SK-N-SH (cell line): ENCODE measurements at regions not wholly inside any gene's neighbourhood (a gene's known extent, or its start where the extent isn't known, plus 50 kb on each side); places are given as distances from the start of the nearest gene placed in this dataset.

Experiments
- CTCF ChIA-PET: fragments of 300-600, 350-600 bp; formaldehyde crosslinking; extraction: SDS; loops from one replicate; lab custom pipeline; 2021; lab: Yijun Ruan, JAX
- POLR2A ChIA-PET: fragments of 350-600 bp; sonication (Branson Sonifier 250); formaldehyde crosslinking; extraction: SDS; loops from one replicate; lab custom pipeline; 2020; ENCODE audit warnings: antibody characterized with exemption, inconsistent platforms; lab: Yijun Ruan, JAX
- DNase-seq: peaks from one replicate; pipeline ENCODE4 v3.0.0; 2012
- H2AFZ ChIP-seq: fragments of 200-600 bp; sonication (generic); 2 replicates; pipeline ENCODE4 v1.8.1; 2016; ENCODE audit warnings: antibody characterized with exemption, mild to moderate bottlenecking, low read depth
- H3F3A ChIP-seq: fragments of 200-600 bp; sonication (generic); replicated peaks from 2 replicates; pipeline ENCODE3; 2016; ENCODE audit warnings: antibody characterized with exemption, mild to moderate bottlenecking; ENCODE audit not compliant: insufficient read depth
- H3K27ac ChIP-seq, 2 experiments: fragments of 200-500 bp in 1 of 2; fragments of 200-600 bp in 1 of 2; sonication (Bioruptor generic) in 1 of 2; sonication (generic), shearing (Covaris generic) in 1 of 2; 2 replicates each; pipeline versions ENCODE4 v1.5.1 to v1.6.1; 2014 to 2016; ENCODE audit warnings: low read depth in 2 of 2, inconsistent platforms in 1 of 2, low read length in 1 of 2, mild to moderate bottlenecking in 1 of 2, mixed read lengths in 1 of 2
- H3K27me3 ChIP-seq: fragments of 200-600 bp; sonication (generic), shearing (Covaris generic); 2 replicates; pipeline ENCODE4 v1.6.1; 2016; ENCODE audit warnings: mixed run types; ENCODE audit not compliant: insufficient read depth
- H3K36me3 ChIP-seq, 2 experiments: fragments of 200-500 bp in 1 of 2; fragments of 200-600 bp in 1 of 2; sonication (Bioruptor generic) in 1 of 2; sonication (generic) in 1 of 2; replicated peaks in 1 of 2; 2 replicates each; pipeline versions ENCODE3 to v1.5.1; 2014 to 2016; ENCODE audit warnings: low read length in 1 of 2, mild to moderate bottlenecking in 1 of 2; ENCODE audit not compliant: insufficient read depth in 2 of 2, control insufficient read depth in 1 of 2
- H3K4me1 ChIP-seq, 2 experiments: fragments of 200-500 bp in 1 of 2; fragments of 200-600 bp in 1 of 2; sonication (Bioruptor generic) in 1 of 2; sonication (generic), shearing (Covaris generic) in 1 of 2; 2 replicates each; pipeline versions ENCODE4 v1.5.1 to v1.6.1; 2014 to 2016; ENCODE audit warnings: low read depth in 1 of 2, low read length in 1 of 2, mixed run types in 1 of 2; ENCODE audit not compliant: insufficient read depth in 2 of 2, control insufficient read depth in 1 of 2
- H3K4me2 ChIP-seq: fragments of 200-600 bp; sonication (generic), shearing (Covaris generic); 2 replicates; pipeline ENCODE4 v1.6.1; 2017; ENCODE audit warnings: mixed run types
- H3K4me3 ChIP-seq, 2 experiments: fragments of 200-500 bp in 1 of 2; fragments of 200-600 bp in 1 of 2; sonication (Bioruptor generic) in 1 of 2; sonication (generic), shearing (Covaris generic) in 1 of 2; 2 replicates each; pipeline versions ENCODE4 v1.5.1 to v1.8.1; 2014 to 2016; ENCODE audit warnings: low read depth in 2 of 2, inconsistent platforms in 1 of 2, low read length in 1 of 2, mild to moderate bottlenecking in 1 of 2, mixed read lengths in 1 of 2, moderate library complexity in 1 of 2
- H3K79me2 ChIP-seq: fragments of 200-600 bp; sonication (generic); 2 replicates; pipeline ENCODE4 v1.8.1; 2017; ENCODE audit warnings: mild to moderate bottlenecking; ENCODE audit not compliant: insufficient read depth
- H3K9ac ChIP-seq: fragments of 200-600 bp; sonication (generic); 2 replicates; pipeline ENCODE4 v1.6.1; 2017; ENCODE audit warnings: mixed run types
- H3K9me2 ChIP-seq: fragments of 200-600 bp; sonication (generic); 2 replicates; pipeline ENCODE4 v1.6.1; 2017; ENCODE audit warnings: mixed run types
- H3K9me3 ChIP-seq: fragments of 200-600 bp; sonication (generic); 2 replicates; pipeline ENCODE4 v1.6.1; 2017; ENCODE audit warnings: mixed run types, mild to moderate bottlenecking, moderate library complexity
- H4K20me1 ChIP-seq: fragments of 200-600 bp; sonication (generic); 2 replicates; pipeline ENCODE4 v1.6.1; 2017; ENCODE audit warnings: mild to moderate bottlenecking, mixed run types; ENCODE audit not compliant: insufficient read depth
- CHD2 ChIP-seq: fragments of 150-350 bp; IDR thresholded peaks from 2 replicates; pipeline ENCODE4 v1.6.1; 2018; ENCODE audit warnings: low read length; ENCODE audit not compliant: partially characterized antibody
- CTCF ChIP-seq: fragments of 200-600 bp; sonication (generic); IDR thresholded peaks from 2 replicates; pipeline ENCODE4 v1.6.1; 2017; ENCODE audit warnings: antibody characterized with exemption, mild to moderate bottlenecking, moderate library complexity
- EZH2phosphoT487 ChIP-seq: fragments of 200-600 bp; sonication (generic); IDR thresholded peaks from 2 replicates; pipeline ENCODE4 v1.6.1; 2017; ENCODE audit warnings: low read depth, mixed run types, mild to moderate bottlenecking, antibody characterized with exemption, moderate library complexity, borderline replicate concordance
- FOSL2 ChIP-seq: IDR thresholded peaks from 2 replicates; pipeline ENCODE4 v1.4.0; 2012; ENCODE audit warnings: low read depth, mild to moderate bottlenecking, moderate library complexity, borderline replicate concordance
- MEF2A ChIP-seq: IDR thresholded peaks from 2 replicates; pipeline ENCODE4 v1.4.0; 2012; ENCODE audit warnings: low read depth, borderline replicate concordance
- MXI1 ChIP-seq: IDR thresholded peaks from 2 replicates; pipeline ENCODE4 v1.6.1; 2012; ENCODE audit warnings: mild to moderate bottlenecking, low read depth, low read length, improper control_type of control experiment
- PBX3 ChIP-seq: IDR thresholded peaks from 2 replicates; pipeline ENCODE4; 2012
- REST ChIP-seq: IDR thresholded peaks from 2 replicates; pipeline ENCODE4 v1.6.1; 2012; ENCODE audit warnings: mild to moderate bottlenecking, low read depth, low read length, moderate library complexity
- RXRA ChIP-seq: IDR thresholded peaks from 2 replicates; pipeline ENCODE4 v1.4.0; 2012; ENCODE audit warnings: low read depth, mild to moderate bottlenecking, borderline replicate concordance
- SIN3A ChIP-seq: IDR thresholded peaks from 2 replicates; pipeline ENCODE4 v1.6.1; 2012; ENCODE audit warnings: low read depth, mild to moderate bottlenecking, low read length, moderate library complexity, borderline replicate concordance
- TCF12 ChIP-seq: IDR thresholded peaks from 2 replicates; pipeline ENCODE4 v1.4.0; 2012
- TEAD4 ChIP-seq: IDR thresholded peaks from 2 replicates; pipeline ENCODE4 v1.4.0; 2012; ENCODE audit warnings: mild to moderate bottlenecking, borderline replicate concordance; ENCODE audit not compliant: insufficient read depth
- USF2 ChIP-seq: fragments of 150-350 bp; IDR thresholded peaks from 2 replicates; pipeline ENCODE4 v1.6.1; 2017; ENCODE audit warnings: antibody characterized with exemption, low read length, low read depth, borderline replicate concordance
- WGBS: methylation state at CpG from one replicate; pipeline ENCODE4 v1.1.6; 2017; ENCODE audit warnings: low lambda C conversion rate; 5-methylcytosine and 5-hydroxymethylcytosine counted together

- 35% methylated on average over 16 of the region's 18 CpGs for WGBS
- H3K4me2 ChIP-seq = no peak overlapping the region
- H3K4me1 ChIP-seq = no peaks in the 10 kb centered on the region; a peak in 1 of 4 replicates
- no peak overlapping the region for H2AFZ ChIP-seq
- DNase-seq = no peak
- H3K36me3 ChIP-seq = no peaks in the 10 kb centered on the region
- H3K9me3 ChIP-seq = no peaks in the 10 kb centered on the region
- no peaks in the 10 kb centered on the region; the same call in 1 of the 2 replicates for H3K27me3 ChIP-seq
- H3K9me2 ChIP-seq = no peaks in the 10 kb centered on the region
- TF ChIP-seq TCF12 = no peak
- no peak for TF ChIP-seq REST
- TF ChIP-seq USF2 = no peak
- no peak for TF ChIP-seq PBX3
- TF ChIP-seq MXI1 = no peak
- no peak for TF ChIP-seq CHD2
- TF ChIP-seq FOSL2 = no peak
- TF ChIP-seq MEF2A = no peak
- ChIA-PET CTCF (no interaction called here), POLR2A (no interaction called here)
- no peak overlapping the region for H3K4me3 ChIP-seq
- H3K27ac ChIP-seq = no peak overlapping the region
- H3F3A ChIP-seq = no peaks in the 10 kb centered on the region
- no peaks in the 10 kb centered on the region for H4K20me1 ChIP-seq
- no peak overlapping the region for H3K9ac ChIP-seq
- H3K79me2 ChIP-seq = no peaks in the 10 kb centered on the region
Observed at GRCh38 chr22:49662681-49663080, 165.0 kb downstream of the BRD1 start.

GRCh38 chr22:49660794-49661781 lies 166.6 kb downstream of the BRD1 start:
- TF ChIP-seq EZH2phosphoT487 (no peak), SIN3A (no peak), MXI1 (no peak), TEAD4 (no peak), RXRA (no peak), CHD2 (no peak), CTCF (no peak), FOSL2 (no peak)
- Histone ChIP-seq H3K9ac (no peak overlapping the region), H2AFZ (no peak overlapping the region), H3F3A (no peaks in the 10 kb centered on the region), H3K4me3 (no peak overlapping the region), H3K27ac (no peak overlapping the region), H3K4me1 (no peaks in the 10 kb centered on the region; a peak in 1 of 4 replicates), H4K20me1 (no peaks in the 10 kb centered on the region), H3K9me3 (no peaks in the 10 kb centered on the region), H3K36me3 (no peaks in the 10 kb centered on the region), H3K27me3 (no peaks in the 10 kb centered on the region; the same call in 1 of the 2 replicates), H3K9me2 (no peaks in the 10 kb centered on the region), H3K79me2 (no peaks in the 10 kb centered on the region), H3K4me2 (no peak overlapping the region)
- no peak for DNase-seq
- 65% methylated on average over 24 of the region's 40 CpGs for WGBS
- ChIA-PET CTCF (no interaction called here), POLR2A (no interaction called here)
